ENCODE measurements at regions not wholly inside any gene's neighbourhood (a gene's known extent, or its start where the extent isn't known, plus 50 kb on each side); places are given as distances from the start of the nearest gene placed in this dataset.

- DNase-seq: no peak
- Mint-ChIP-seq H3K27me3 (peaks cover 2% of the 10 kb centered on the region), H3K4me3 (no peak overlapping the region), H3K9me3 (no peaks in the 10 kb centered on the region), H3K36me3 (peaks cover 2% of the 10 kb centered on the region), H3K4me1 (peaks cover 6% of the 10 kb centered on the region), H3K27ac (no peak overlapping the region)
- POLR2A ChIA-PET: no interaction called here
- no peak for ATAC-seq (ENCODE audit: low read depth)
These were observed 434.8 kb downstream of the CCER1 start for GRCh38 chr12:90520002-90520734.

DNA sequence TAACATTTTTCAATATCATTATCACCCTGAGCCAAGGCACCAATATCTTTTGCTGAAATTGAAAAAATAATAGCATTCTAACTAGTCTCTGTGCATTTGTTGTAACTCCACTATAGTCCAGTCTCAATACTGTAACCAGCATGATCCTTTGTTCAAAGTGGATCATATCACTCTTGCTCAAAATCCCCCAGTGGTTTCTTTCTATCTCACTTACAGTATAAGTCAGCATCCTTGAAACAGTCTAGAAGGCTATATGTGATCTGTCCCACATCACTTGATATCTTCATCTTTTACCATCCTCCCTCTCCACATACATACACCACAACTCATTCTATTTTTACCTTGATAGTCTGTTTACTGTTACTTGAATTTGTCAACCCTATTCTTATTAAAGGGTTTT is 435.7 kb downstream of the CCER1 start:
- peaks cover 2% of the 10 kb centered on the region for H3K27me3 Mint-ChIP-seq
- H3K27ac Mint-ChIP-seq: no peak overlapping the region
- H3K36me3 Mint-ChIP-seq: peaks cover 2% of the 10 kb centered on the region
- H3K4me3 Mint-ChIP-seq: no peak overlapping the region
- no peaks in the 10 kb centered on the region for H3K9me3 Mint-ChIP-seq
- H3K4me1 Mint-ChIP-seq: peaks cover 8% of the 10 kb centered on the region
- POLR2A ChIA-PET: no interaction called here
- DNase-seq (no peak), ATAC-seq (ENCODE audit: low read depth) (no peak)

DNA sequence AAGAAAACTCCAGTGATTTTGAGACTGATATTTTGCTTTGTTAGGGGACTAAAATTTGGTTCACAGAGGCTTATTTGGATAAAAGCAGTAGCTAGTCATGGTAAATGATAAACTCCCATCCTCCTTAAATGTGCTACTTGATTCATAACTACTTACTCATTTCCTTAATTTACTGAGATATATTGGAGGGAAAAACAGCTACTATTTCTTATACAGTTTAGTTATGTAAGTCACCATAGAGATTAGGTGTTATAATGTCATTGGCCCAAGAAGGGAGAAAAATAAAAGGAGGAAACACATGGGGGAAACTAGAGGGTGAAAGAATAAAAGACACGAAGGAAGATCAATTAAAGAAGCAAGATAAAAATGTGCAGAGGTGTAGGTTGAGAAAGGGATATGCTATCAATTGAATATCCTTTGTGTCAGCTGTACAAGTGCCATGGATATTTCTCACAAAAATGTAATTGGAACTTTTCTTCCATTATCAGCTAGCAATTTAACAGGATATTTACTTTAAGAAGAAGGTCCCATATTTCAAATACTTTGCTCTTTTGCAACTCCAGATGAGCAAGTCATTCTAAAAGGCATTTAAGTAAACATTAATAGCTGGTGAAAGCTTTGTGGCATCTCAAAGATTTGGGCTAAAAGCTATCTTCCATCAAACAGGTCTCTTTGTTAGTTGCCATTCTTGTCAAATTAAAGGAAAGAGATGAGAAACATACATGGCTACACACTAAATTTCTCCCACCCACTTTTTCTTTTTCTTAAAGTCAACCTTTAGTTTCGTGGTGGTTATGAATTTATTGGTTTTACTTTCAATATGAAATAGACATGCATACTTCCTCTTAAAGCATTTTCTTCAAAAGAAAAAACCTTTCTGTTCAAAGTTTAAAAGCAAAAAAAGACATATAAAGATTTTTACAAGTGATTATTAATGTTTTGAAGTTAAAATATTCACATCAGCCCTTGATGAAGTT is 439.5 kb downstream of the CCER1 start:
- POLR2A ChIA-PET: interaction anchor here (0.6 kb wide), 1 partner anchor 16 kb away, joined by 5 read pairs; no protein-coding TSS in a partner anchor
- H3K36me3 Mint-ChIP-seq: peaks cover 2% of the 10 kb centered on the region
- H3K27me3 Mint-ChIP-seq: peaks cover 5% of the 10 kb centered on the region
- H3K27ac Mint-ChIP-seq: peak overlapping the region; percentile 53
- peak overlapping the region; percentile 18 for H3K4me3 Mint-ChIP-seq
- peaks cover 2% of the 10 kb centered on the region for H3K9me3 Mint-ChIP-seq
- peaks cover 15% of the 10 kb centered on the region for H3K4me1 Mint-ChIP-seq
- ATAC-seq (ENCODE audit: low read depth) (peak; percentile 68), DNase-seq (no peak)

- Mint-ChIP-seq H3K4me3 (no peak overlapping the region), H3K36me3 (peaks cover 2% of the 10 kb centered on the region), H3K4me1 (peaks cover 15% of the 10 kb centered on the region), H3K27me3 (peaks cover 5% of the 10 kb centered on the region), H3K9me3 (peaks cover 9% of the 10 kb centered on the region), H3K27ac (no peak overlapping the region)
- ATAC-seq (ENCODE audit: low read depth) (no peak), DNase-seq (no peak)
- POLR2A ChIA-PET: no interaction called here
These were observed 440.7 kb downstream of the CCER1 start for GRCh38 chr12:90514325-90514724.

GRCh38 chr12:90512518-90512917 is 442.5 kb downstream of the CCER1 start:
- Mint-ChIP-seq H3K27ac (no peak overlapping the region), H3K4me3 (no peak overlapping the region), H3K9me3 (peaks cover 9% of the 10 kb centered on the region), H3K4me1 (peaks cover 15% of the 10 kb centered on the region), H3K27me3 (peaks cover 5% of the 10 kb centered on the region), H3K36me3 (peaks cover 2% of the 10 kb centered on the region)
- no peak for ATAC-seq (ENCODE audit: low read depth)
- POLR2A ChIA-PET: no interaction called here
- no peak for DNase-seq

- peak; percentile 60 for ATAC-seq (ENCODE audit: low read depth)
- peaks cover 15% of the 10 kb centered on the region for H3K4me1 Mint-ChIP-seq
- peaks cover 9% of the 10 kb centered on the region for H3K9me3 Mint-ChIP-seq
- no peaks in the 10 kb centered on the region for H3K36me3 Mint-ChIP-seq
- DNase-seq: no peak
- no peak overlapping the region for H3K27ac Mint-ChIP-seq
- POLR2A ChIA-PET: no interaction called here
- H3K27me3 Mint-ChIP-seq: peaks cover 7% of the 10 kb centered on the region
- H3K4me3 Mint-ChIP-seq: no peak overlapping the region
These were observed 444.0 kb downstream of the CCER1 start for GRCh38 chr12:90510948-90511347.

DNA sequence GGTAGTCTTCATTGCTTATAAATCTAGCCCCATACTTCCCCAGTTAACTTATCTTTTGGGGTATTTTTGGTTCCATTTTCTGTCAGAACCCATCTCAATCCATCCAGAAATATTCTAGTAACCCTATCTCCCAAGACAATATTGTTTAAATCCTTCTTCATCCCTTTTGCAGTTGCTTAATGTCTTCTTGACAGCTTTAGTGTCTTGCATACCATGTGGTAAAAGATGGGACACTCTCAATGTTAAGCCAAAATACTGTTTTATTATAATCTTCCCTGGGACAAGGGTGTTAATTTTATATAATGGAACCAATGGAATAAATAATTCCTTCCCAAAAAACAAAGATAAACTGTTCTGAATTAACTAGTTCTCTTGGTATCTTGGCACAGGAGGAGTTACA is 450.2 kb downstream of the CCER1 start:
- ATAC-seq (ENCODE audit: low read depth) (no peak), DNase-seq (no peak)
- Mint-ChIP-seq H3K9me3 (peaks cover 3% of the 10 kb centered on the region), H3K27me3 (peaks cover 2% of the 10 kb centered on the region), H3K4me1 (no peaks in the 10 kb centered on the region), H3K4me3 (no peak overlapping the region), H3K36me3 (no peaks in the 10 kb centered on the region), H3K27ac (no peak overlapping the region)
- POLR2A ChIA-PET: no interaction called here

- Mint-ChIP-seq H3K4me3 (no peak overlapping the region), H3K4me1 (no peaks in the 10 kb centered on the region), H3K36me3 (no peaks in the 10 kb centered on the region), H3K9me3 (no peaks in the 10 kb centered on the region), H3K27me3 (peaks cover 2% of the 10 kb centered on the region), H3K27ac (no peak overlapping the region)
- no peak for ATAC-seq (ENCODE audit: low read depth)
- no peak for DNase-seq
- POLR2A ChIA-PET: no interaction called here
These were observed 452.9 kb downstream of the CCER1 start for GRCh38 chr12:90502070-90502469.

DNA sequence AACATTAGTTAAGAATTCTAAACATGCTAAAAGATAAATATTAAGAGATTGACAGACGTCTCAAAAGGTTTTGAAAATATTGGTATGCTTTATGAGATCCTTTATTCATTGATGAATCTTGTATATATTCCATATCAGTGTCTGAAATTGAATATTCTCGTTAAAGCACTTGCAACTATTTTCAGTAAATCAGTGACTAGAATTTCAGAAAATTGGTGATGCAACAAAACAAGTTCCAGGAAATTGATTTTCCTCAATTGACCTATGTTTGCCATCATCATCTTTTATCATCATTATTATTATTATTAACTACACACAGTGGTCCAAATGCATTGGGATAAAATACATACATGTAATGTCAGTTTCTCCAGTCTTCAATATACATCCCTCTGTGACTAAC is 453.6 kb downstream of the CCER1 start:
- ATAC-seq (ENCODE audit: low read depth) (no peak), DNase-seq (no peak)
- POLR2A ChIA-PET: no interaction called here
- Mint-ChIP-seq H3K27me3 (no peaks in the 10 kb centered on the region), H3K4me1 (no peaks in the 10 kb centered on the region), H3K36me3 (no peaks in the 10 kb centered on the region), H3K4me3 (no peak overlapping the region), H3K27ac (no peak overlapping the region), H3K9me3 (no peaks in the 10 kb centered on the region)

DNA sequence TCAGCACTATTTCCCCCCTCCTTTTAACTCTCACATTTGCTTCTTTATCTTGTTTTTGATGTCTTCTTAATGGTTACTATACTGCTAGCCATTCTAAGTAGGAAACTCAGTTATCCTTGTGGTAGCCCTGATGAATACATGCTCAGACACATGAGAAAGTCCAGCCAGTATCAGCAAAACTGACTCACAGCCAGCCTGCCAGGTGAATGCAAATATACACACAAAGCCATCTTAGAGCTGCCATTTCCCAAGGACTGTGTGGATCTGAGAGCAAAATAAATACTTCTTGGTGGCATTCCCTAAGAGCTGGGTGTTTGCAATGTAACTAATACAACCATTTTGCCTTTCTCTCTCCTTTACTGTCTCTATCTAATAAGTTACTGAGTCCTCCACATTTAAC is 455.2 kb downstream of the CCER1 start:
- no peaks in the 10 kb centered on the region for H3K27me3 Mint-ChIP-seq
- no peak overlapping the region for H3K27ac Mint-ChIP-seq
- no peak for DNase-seq
- H3K4me3 Mint-ChIP-seq: no peak overlapping the region
- H3K9me3 Mint-ChIP-seq: no peaks in the 10 kb centered on the region
- POLR2A ChIA-PET: no interaction called here
- no peaks in the 10 kb centered on the region for H3K4me1 Mint-ChIP-seq
- no peak for ATAC-seq (ENCODE audit: low read depth)
- no peaks in the 10 kb centered on the region for H3K36me3 Mint-ChIP-seq

DNA sequence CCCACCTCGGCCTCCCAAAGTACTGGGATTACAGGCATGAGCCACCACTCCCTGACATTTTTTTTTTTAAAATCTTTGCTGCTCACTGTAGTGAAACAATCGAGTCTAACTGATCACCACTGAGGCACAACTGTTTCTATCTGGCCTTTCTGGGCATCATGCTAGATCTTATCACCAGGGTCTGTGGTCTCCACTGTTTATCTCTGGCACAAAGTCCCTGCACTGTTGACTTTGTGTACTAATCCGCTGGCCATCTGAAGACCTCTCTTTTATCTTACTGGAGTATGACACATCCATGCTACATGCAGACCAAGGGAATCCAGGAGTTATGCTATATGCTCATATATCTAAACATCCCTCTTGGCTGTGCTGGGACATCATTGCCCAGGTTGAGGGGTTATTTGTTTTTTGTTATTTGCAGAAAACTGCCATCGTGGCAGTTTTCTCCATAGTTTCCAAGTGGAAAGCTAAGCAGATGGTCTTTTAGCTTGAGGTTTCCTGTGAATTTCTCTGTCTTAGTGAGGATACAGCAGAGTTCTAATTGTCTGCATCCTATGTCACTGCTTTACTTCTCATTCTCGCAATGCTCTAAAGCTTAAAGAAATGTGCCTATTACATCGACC is 456.9 kb downstream of the CCER1 start:
- ATAC-seq (ENCODE audit: low read depth): no peak
- no peak overlapping the region for H3K27ac Mint-ChIP-seq
- H3K4me3 Mint-ChIP-seq: no peak overlapping the region
- POLR2A ChIA-PET: no interaction called here
- H3K9me3 Mint-ChIP-seq: no peaks in the 10 kb centered on the region
- DNase-seq: no peak
- no peaks in the 10 kb centered on the region for H3K4me1 Mint-ChIP-seq
- no peaks in the 10 kb centered on the region for H3K36me3 Mint-ChIP-seq
- no peaks in the 10 kb centered on the region for H3K27me3 Mint-ChIP-seq

DNA sequence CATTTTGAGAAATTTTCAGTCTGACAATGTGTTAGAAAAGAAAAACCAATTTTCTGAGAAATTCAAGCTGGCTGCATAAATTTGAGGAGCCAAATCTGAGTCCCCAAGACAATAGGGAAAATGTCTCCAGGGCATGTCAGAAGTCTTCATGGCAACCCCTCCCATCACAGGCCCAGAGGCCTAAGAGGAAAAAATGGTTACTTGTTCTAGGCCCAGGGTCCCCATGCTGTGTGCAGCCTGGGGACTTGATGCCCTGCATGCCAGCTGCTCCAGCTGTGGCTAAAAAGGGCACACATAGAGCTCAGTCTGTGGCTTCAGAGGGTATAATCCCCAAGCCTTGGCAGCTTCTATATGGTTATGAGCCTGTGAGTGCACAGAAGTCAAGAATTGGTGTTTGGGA is 464.6 kb downstream of the CCER1 start:
- Mint-ChIP-seq H3K36me3 (no peaks in the 10 kb centered on the region), H3K4me1 (no peaks in the 10 kb centered on the region), H3K27ac (no peak overlapping the region), H3K27me3 (no peaks in the 10 kb centered on the region), H3K9me3 (peaks cover 3% of the 10 kb centered on the region), H3K4me3 (no peak overlapping the region)
- DNase-seq (no peak), ATAC-seq (ENCODE audit: low read depth) (no peak)
- POLR2A ChIA-PET: no interaction called here

DNA sequence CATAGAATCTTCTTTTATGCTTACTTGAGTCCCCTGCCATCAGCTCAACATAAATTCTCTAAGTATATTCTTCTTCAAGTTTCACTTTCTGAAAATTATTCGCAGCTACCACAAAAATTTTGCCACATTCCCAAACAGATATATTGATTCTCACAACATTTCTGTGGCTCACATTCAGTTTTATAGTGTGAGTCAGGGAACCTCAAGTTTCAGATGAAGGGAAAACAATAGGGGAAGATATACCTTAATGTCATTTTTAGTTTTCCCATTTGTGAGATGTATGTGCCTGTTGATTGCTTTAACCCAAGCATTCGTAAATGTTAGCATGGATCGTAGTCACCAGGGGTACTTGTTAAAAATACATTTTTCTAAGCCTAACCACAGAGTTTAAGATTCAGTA is 465.8 kb downstream of the CCER1 start:
- Mint-ChIP-seq H3K27ac (no peak overlapping the region), H3K27me3 (no peaks in the 10 kb centered on the region), H3K36me3 (no peaks in the 10 kb centered on the region), H3K4me1 (no peaks in the 10 kb centered on the region), H3K9me3 (peaks cover 3% of the 10 kb centered on the region), H3K4me3 (no peak overlapping the region)
- DNase-seq (no peak), ATAC-seq (ENCODE audit: low read depth) (no peak)
- POLR2A ChIA-PET: no interaction called here
